Fibroblast of lung (primary cell): ENCODE measurements at regions not wholly inside any gene's neighbourhood (a gene's known extent, or its start where the extent isn't known, plus 50 kb on each side); places are given as distances from the start of the nearest gene placed in this dataset.

Source experiments
- DNase-seq, 2 donors: peaks; one replicate each; pipeline versions ENCODE4 v3.0.0 to v3.0.0-alpha.2; 2010; ENCODE audit warnings: low read depth in 2 of 2
- H2AFZ ChIP-seq: 2 replicates; pipeline ENCODE4 v1.5.1; 2012; ENCODE audit warnings: low read length, control low read depth, inconsistent platforms
- H3K27ac ChIP-seq: 2 replicates; pipeline ENCODE4 v1.5.1; 2011; ENCODE audit warnings: low read length, control low read depth; ENCODE audit not compliant: insufficient read depth
- H3K27me3 ChIP-seq: 2 replicates; pipeline ENCODE4 v1.5.1; 2011; ENCODE audit warnings: mild to moderate bottlenecking, low read length; ENCODE audit not compliant: control insufficient read depth, insufficient read depth
- H3K36me3 ChIP-seq: 2 replicates; pipeline ENCODE4 v1.5.1; 2011; ENCODE audit warnings: low read length; ENCODE audit not compliant: control insufficient read depth, insufficient read depth
- H3K4me1 ChIP-seq: 2 replicates; pipeline ENCODE4 v1.5.1; 2011; ENCODE audit warnings: low read length; ENCODE audit not compliant: control insufficient read depth, insufficient read depth; ENCODE audit errors: extremely low read depth
- H3K4me2 ChIP-seq: 2 replicates; pipeline ENCODE4 v1.5.1; 2011; ENCODE audit warnings: low read length, control low read depth; ENCODE audit not compliant: insufficient read depth; ENCODE audit errors: extremely low read depth
- H3K4me3 ChIP-seq, 4 experiments: fragments of 200-600 bp in 1 of 4; sonication (generic) in 1 of 4; replicated peaks in 1 of 4; 2 replicates each; pipeline ENCODE4 v1.5.1; 2011 to 2016; ENCODE audit warnings: low read length in 4 of 4, low read depth in 3 of 4, mild to moderate bottlenecking in 3 of 4, control low read depth in 2 of 4, inconsistent platforms in 1 of 4, mixed read lengths in 1 of 4; ENCODE audit not compliant: insufficient read depth in 1 of 4; ENCODE audit errors: control extremely low read depth in 1 of 4
- H3K79me2 ChIP-seq: 2 replicates; pipeline ENCODE4 v1.5.1; 2012; ENCODE audit warnings: mild to moderate bottlenecking, low read length, inconsistent platforms; ENCODE audit not compliant: control insufficient read depth, insufficient read depth
- H3K9ac ChIP-seq: 2 replicates; pipeline ENCODE4 v1.5.1; 2011; ENCODE audit warnings: mild to moderate bottlenecking, low read length, control low read depth; ENCODE audit not compliant: insufficient read depth
- H3K9me3 ChIP-seq: 2 replicates; pipeline ENCODE4 v1.5.1; 2012; ENCODE audit warnings: low read depth, low read length; ENCODE audit not compliant: control insufficient read depth, insufficient read depth
- H4K20me1 ChIP-seq: 2 replicates; pipeline ENCODE4 v1.5.1; 2011; ENCODE audit warnings: low read length; ENCODE audit not compliant: control insufficient read depth, insufficient read depth; ENCODE audit errors: extremely low read depth
- CTCF ChIP-seq, 2 donors: IDR thresholded peaks in 1 of 2; conservative IDR thresholded peaks in 1 of 2; 1 replicate in 1 of 2; 2 replicates in 1 of 2; pipeline ENCODE4 v1.5.1; 2011 to 2012; ENCODE audit warnings: low read length in 2 of 2, control low read depth in 1 of 2, inconsistent platforms in 1 of 2, low read depth in 1 of 2, mild to moderate bottlenecking in 1 of 2
- EZH2 ChIP-seq: IDR thresholded peaks from 2 replicates; pipeline ENCODE4 v1.5.1; 2012; ENCODE audit warnings: low read length, control low read depth, mild to moderate bottlenecking; ENCODE audit errors: missing control alignments

DNA sequence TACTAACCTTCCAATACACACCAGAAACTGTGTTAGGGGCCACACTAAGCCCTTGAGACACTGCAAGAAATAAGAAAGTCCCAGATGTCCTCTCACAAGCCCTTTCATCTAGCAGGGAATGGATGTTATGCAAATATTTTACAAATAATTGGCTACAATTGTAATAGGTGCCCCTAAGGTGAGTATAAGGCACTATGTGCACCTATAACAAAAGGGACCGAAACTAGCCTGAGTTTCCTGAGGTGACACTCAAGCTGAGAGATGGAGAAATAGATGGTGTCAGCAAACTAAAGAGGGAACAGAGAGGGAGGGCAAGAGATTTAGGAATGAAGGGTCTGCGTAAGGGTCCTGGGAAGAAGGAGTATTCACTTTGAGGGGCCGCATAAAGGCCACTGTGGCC is 212.6 kb downstream of the TTC8 start:
- Histone ChIP-seq H3K9ac (no peak overlapping the region), H3K27me3 (peaks cover 2% of the 10 kb centered on the region), H3K27ac (no peak overlapping the region), H4K20me1 (no peaks in the 10 kb centered on the region), H3K36me3 (no peaks in the 10 kb centered on the region), H3K9me3 (no peaks in the 10 kb centered on the region), H2AFZ (no peak overlapping the region), H3K4me3 (no peak overlapping the region), H3K4me2 (no peak overlapping the region), H3K79me2 (no peaks in the 10 kb centered on the region), H3K4me1 (peaks cover 6% of the 10 kb centered on the region)
- no peak for TF ChIP-seq CTCF (conservative IDR thresholded peaks at IDR 0.05 in 1 of 2, IDR thresholded peaks at IDR 0.05 in 1 of 2; ENCODE audit: low read depth in 1 of 2, low read length in 2 of 2)
- TF ChIP-seq EZH2: no peak
- DNase-seq: no peak

DNA sequence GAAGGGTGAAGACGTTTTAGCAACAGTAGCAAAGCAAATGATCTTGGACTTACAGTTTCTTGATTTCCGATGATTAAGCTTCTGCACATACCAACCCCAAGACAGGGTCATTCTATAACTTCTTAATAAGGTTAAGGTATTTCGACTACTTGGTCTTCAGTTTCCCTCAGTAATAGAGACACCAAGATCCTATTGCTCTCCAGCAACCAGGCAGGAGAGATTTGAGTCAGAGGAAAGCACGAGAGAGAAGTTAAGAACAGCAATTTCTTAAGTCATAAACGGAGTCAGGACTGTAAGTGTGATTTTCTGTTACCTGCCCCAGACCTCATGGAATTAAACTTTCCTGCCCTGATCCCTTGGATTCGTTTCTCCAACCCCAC is 215.6 kb downstream of the TTC8 start:
- TF ChIP-seq CTCF (conservative IDR thresholded peaks at IDR 0.05 in 1 of 2, IDR thresholded peaks at IDR 0.05 in 1 of 2; ENCODE audit: low read depth in 1 of 2, low read length in 2 of 2): no peak
- no peak for TF ChIP-seq EZH2
- H3K4me3 ChIP-seq: peak overlapping the region in 1 of 4 experiments; percentile 53
- peak overlapping the region; percentile 85 for H3K4me2 ChIP-seq
- H3K36me3 ChIP-seq: no peaks in the 10 kb centered on the region
- peak in 1 of 2 donors; percentile 16 for DNase-seq
- H2AFZ ChIP-seq: no peak overlapping the region
- no peak overlapping the region for H3K27ac ChIP-seq
- H3K9me3 ChIP-seq: no peaks in the 10 kb centered on the region
- peaks cover 2% of the 10 kb centered on the region for H3K27me3 ChIP-seq
- no peak overlapping the region for H3K9ac ChIP-seq
- H3K79me2 ChIP-seq: no peaks in the 10 kb centered on the region
- H4K20me1 ChIP-seq: no peaks in the 10 kb centered on the region
- H3K4me1 ChIP-seq: peaks cover 6% of the 10 kb centered on the region

DNA sequence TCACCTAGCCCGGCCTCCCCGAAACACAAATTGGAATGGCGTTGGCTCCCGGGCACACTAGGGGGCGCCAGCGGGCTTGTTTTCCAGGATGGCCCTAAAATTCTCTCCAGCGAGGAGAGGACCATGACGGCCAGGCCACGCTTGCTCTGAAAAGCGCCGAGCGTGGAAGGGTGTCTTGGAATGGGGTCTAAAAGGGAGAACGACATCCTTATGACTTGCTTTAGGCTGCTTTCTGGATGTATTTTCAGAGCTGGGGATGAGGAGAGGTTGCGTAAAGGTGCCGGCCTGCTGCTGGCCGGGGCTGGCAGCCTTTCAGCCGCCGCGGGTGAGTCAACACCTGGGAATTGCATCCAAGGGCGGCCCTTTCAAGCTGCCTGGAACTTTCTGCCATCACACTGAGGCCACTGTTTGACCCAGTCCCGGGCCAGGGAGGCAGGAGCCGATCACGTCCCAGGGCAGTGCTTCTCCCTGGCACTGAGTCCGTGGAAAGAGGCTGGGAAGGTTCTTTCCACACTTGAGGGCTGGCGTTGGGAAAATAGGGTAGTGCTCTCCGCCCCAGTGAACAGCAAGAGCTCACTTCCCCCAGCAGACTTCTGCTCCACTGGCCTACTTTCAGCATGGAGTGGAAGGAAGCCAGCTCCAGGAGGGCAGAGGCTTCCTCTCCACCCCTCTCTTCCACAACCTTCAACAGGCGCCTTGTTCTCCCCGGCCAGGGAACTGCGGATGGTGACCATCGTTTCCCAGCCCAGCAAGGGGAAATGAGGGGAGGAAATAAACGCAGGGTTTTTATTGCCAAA is 216.2 kb downstream of the TTC8 start:
- Histone ChIP-seq H4K20me1 (no peaks in the 10 kb centered on the region), H3K4me1 (peaks cover 6% of the 10 kb centered on the region), H3K36me3 (no peaks in the 10 kb centered on the region), H3K27me3 (no peaks in the 10 kb centered on the region), H3K27ac (peak overlapping the region; percentile 83), H2AFZ (peak overlapping the region; percentile 72), H3K4me3 (peak overlapping the region; percentile 23 to 57 (median 46)), H3K9me3 (no peaks in the 10 kb centered on the region), H3K79me2 (no peaks in the 10 kb centered on the region), H3K9ac (peak overlapping the region; percentile 46), H3K4me2 (peak overlapping the region; percentile 85)
- DNase-seq: peak; percentile 90 to 95
- TF ChIP-seq CTCF (conservative IDR thresholded peaks at IDR 0.05 in 1 of 2, IDR thresholded peaks at IDR 0.05 in 1 of 2; ENCODE audit: low read depth in 1 of 2, low read length in 2 of 2) (peak; percentile 96 to 98), EZH2 (no peak)
